PC-3 (cell line): ENCODE measurements at regions not wholly inside any gene's neighbourhood (a gene's known extent, or its start where the extent isn't known, plus 50 kb on each side); places are given as distances from the start of the nearest gene placed in this dataset.

Experiments
- ATAC-seq: fragments of 200-7000 bp; cut with Tn5 transposase; 2 replicates; pipeline ENCODE4 v1.9.1; 2020; ENCODE audit warnings: mild to moderate bottlenecking, moderate library complexity
- BruUV-seq: library from RNA; stranded (reverse); fragments of 400-500 nt; replicated peaks from 2 replicates; lab custom pipeline; 2021; lab: Mats Ljungman, UMichigan
- CTCF ChIA-PET: fragments of 300-600 bp; sonication (Branson Sonifier 250); formaldehyde crosslinking; loops from one replicate; lab custom pipeline; 2022; ENCODE audit warnings: antibody characterized with exemption; lab: Charles Lee
- POLR2A ChIA-PET: fragments of 300-600 bp; sonication (Branson Sonifier 250); formaldehyde crosslinking; loops from one replicate; lab custom pipeline; 2022; ENCODE audit warnings: antibody characterized with exemption; ENCODE audit not compliant: unreplicated experiment; lab: Charles Lee
- DNase-seq: peaks from one replicate; pipeline ENCODE4 v3.0.0-alpha.2; 2015
- H2AFZ ChIP-seq: fragments of 300-600 bp; sonication (generic); 2 replicates; pipeline ENCODE4 v1.6.0; 2016; ENCODE audit warnings: antibody characterized with exemption, low read length
- H3F3A ChIP-seq: fragments of 300-600 bp; sonication (generic); one replicate; pipeline ENCODE4 v1.6.0; 2017; ENCODE audit warnings: antibody characterized with exemption, low read length, control low read depth, mild to moderate bottlenecking; ENCODE audit not compliant: unreplicated experiment
- H3K27ac ChIP-seq: fragments of 300-600 bp; sonication (generic); 2 replicates; pipeline ENCODE4 v1.5.1; 2016; ENCODE audit warnings: mild to moderate bottlenecking, low read length
- H3K27me3 ChIP-seq: fragments of 300-600 bp; sonication (generic); 2 replicates; pipeline ENCODE4 v1.6.1; 2016; ENCODE audit warnings: low read length, mixed read lengths
- H3K36me3 ChIP-seq: fragments of 300-600 bp; sonication (generic); 2 replicates; pipeline ENCODE4 v1.6.1; 2016; ENCODE audit warnings: low read depth, mixed run types, low read length, mixed read lengths
- H3K4me1 ChIP-seq: fragments of 300-600 bp; sonication (generic); 2 replicates; pipeline ENCODE4 v1.5.1; 2016; ENCODE audit warnings: low read length; ENCODE audit not compliant: insufficient read depth
- H3K4me2 ChIP-seq: fragments of 300-600 bp; sonication (generic); 2 replicates; pipeline ENCODE4 v1.6.0; 2016; ENCODE audit warnings: low read length
- H3K4me3 ChIP-seq: fragments of 300-600 bp; sonication (generic); 2 replicates; pipeline ENCODE4 v1.5.1; 2016; ENCODE audit warnings: mild to moderate bottlenecking, low read length, mixed read lengths
- H3K79me2 ChIP-seq: fragments of 300-600 bp; sonication (generic); 2 replicates; pipeline ENCODE4 v1.6.1; 2017; ENCODE audit warnings: low read length, mixed read lengths
- H3K9ac ChIP-seq: fragments of 300-600 bp; sonication (generic); 2 replicates; pipeline ENCODE4 v1.6.0; 2016; ENCODE audit warnings: mild to moderate bottlenecking, low read length
- H3K9me2 ChIP-seq: fragments of 300-600 bp; sonication (generic); replicated peaks from 2 replicates; pipeline ENCODE4 v1.6.1; 2016; ENCODE audit warnings: mixed run types, low read length, mixed read lengths
- H3K9me3 ChIP-seq: fragments of 300-600 bp; sonication (generic); 2 replicates; pipeline ENCODE4 v1.6.1; 2016; ENCODE audit warnings: low read length, mixed read lengths
- H4K20me1 ChIP-seq: fragments of 300-600 bp; sonication (generic); 2 replicates; pipeline ENCODE4 v1.6.1; 2016; ENCODE audit warnings: low read length, mixed read lengths
- EZH2 ChIP-seq: fragments of 300-600 bp; sonication (generic); IDR thresholded peaks from one replicate; pipeline ENCODE4 v1.6.1; 2017; ENCODE audit warnings: antibody characterized with exemption, mild to moderate bottlenecking, low read length; ENCODE audit not compliant: unreplicated experiment
- EZH2phosphoT487 ChIP-seq: fragments of 300-600 bp; sonication (generic); IDR thresholded peaks from 2 replicates; pipeline ENCODE4 v1.6.1; 2018; ENCODE audit warnings: mild to moderate bottlenecking, antibody characterized with exemption, low read length, borderline replicate concordance
- intact Hi-C: fragments of 100-400 bp; cut with micrococcal nuclease; formaldehyde crosslinking; loops from 2 replicates; pipeline ENCODE4 v1.9.0; 2023
- TF ChIP-seq, protein P1 (sequence below): fragments of 300-600 bp; sonication (generic); conservative IDR thresholded peaks from 2 replicates; pipeline ENCODE4 v1.5.1; 2017; ENCODE audit warnings: antibody characterized with exemption, low read depth, mild to moderate bottlenecking, low read length

GRCh38 chr11:112404112-112404511 lies 143.5 kb upstream of the PLET1 start:
- ChIA-PET CTCF (no interaction called here), POLR2A (no interaction called here)
- Histone ChIP-seq H4K20me1 (no peaks in the 10 kb centered on the region), H3K9me3 (no peaks in the 10 kb centered on the region), H3K4me2 (no peak overlapping the region), H3K27ac (no peak overlapping the region), H3K79me2 (no peaks in the 10 kb centered on the region), H3F3A (no peaks in the 10 kb centered on the region), H3K4me3 (no peak overlapping the region), H3K27me3 (peaks cover 33% of the 10 kb centered on the region), H2AFZ (no peak overlapping the region), H3K9ac (no peak overlapping the region), H3K36me3 (no peaks in the 10 kb centered on the region), H3K9me2 (no peaks in the 10 kb centered on the region), H3K4me1 (no peaks in the 10 kb centered on the region)
- DNase-seq (no peak), ATAC-seq (no peak)
- TF ChIP-seq EZH2 (no peak), EZH2phosphoT487 (no peak)
- TF ChIP-seq, protein P1, sequence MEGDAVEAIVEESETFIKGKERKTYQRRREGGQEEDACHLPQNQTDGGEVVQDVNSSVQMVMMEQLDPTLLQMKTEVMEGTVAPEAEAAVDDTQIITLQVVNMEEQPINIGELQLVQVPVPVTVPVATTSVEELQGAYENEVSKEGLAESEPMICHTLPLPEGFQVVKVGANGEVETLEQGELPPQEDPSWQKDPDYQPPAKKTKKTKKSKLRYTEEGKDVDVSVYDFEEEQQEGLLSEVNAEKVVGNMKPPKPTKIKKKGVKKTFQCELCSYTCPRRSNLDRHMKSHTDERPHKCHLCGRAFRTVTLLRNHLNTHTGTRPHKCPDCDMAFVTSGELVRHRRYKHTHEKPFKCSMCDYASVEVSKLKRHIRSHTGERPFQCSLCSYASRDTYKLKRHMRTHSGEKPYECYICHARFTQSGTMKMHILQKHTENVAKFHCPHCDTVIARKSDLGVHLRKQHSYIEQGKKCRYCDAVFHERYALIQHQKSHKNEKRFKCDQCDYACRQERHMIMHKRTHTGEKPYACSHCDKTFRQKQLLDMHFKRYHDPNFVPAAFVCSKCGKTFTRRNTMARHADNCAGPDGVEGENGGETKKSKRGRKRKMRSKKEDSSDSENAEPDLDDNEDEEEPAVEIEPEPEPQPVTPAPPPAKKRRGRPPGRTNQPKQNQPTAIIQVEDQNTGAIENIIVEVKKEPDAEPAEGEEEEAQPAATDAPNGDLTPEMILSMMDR = no peak
- no TSS peak for BruUV-seq
- intact Hi-C loops = no loop called here

DNA sequence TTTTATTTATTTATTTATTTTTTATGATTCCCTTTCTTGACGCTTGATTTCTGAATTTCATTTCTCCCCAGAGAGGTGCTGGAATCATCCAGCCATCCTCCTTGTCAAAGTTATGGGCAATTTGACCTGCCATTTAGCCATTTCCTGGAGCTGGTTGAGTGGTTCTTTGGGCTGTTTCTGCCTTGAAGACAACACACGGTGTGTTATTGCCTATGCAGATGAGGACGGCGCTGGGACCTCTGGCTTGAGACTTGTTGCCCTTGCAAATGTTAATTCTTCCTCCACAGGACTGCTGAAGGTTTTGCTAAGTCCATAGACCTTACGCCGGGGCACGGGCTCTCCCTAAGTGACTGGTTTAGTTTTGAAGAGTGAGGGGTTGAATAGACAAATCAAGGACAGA lies 147.9 kb upstream of the PLET1 start:
- no peaks in the 10 kb centered on the region for H3K9me3 ChIP-seq
- H3K9ac ChIP-seq = no peak overlapping the region
- intact Hi-C loops = no loop called here
- no TSS peak for BruUV-seq
- no peaks in the 10 kb centered on the region for H3K79me2 ChIP-seq
- no peak overlapping the region for H3K27ac ChIP-seq
- no peak overlapping the region for H3K4me2 ChIP-seq
- H2AFZ ChIP-seq = no peak overlapping the region
- no peak for DNase-seq
- TF ChIP-seq, protein P1 = no peak
- TF ChIP-seq EZH2phosphoT487 = no peak
- TF ChIP-seq EZH2 = no peak
- POLR2A ChIA-PET = no interaction called here
- ATAC-seq = no peak
- no peaks in the 10 kb centered on the region for H3F3A ChIP-seq
- H3K27me3 ChIP-seq = peaks cover 37% of the 10 kb centered on the region; the same call in 1 of the 2 replicates
- H3K9me2 ChIP-seq = no peaks in the 10 kb centered on the region
- no peaks in the 10 kb centered on the region for H4K20me1 ChIP-seq
- H3K4me3 ChIP-seq = no peak overlapping the region
- CTCF ChIA-PET = no interaction called here
- H3K36me3 ChIP-seq = no peaks in the 10 kb centered on the region
- H3K4me1 ChIP-seq = no peaks in the 10 kb centered on the region

DNA sequence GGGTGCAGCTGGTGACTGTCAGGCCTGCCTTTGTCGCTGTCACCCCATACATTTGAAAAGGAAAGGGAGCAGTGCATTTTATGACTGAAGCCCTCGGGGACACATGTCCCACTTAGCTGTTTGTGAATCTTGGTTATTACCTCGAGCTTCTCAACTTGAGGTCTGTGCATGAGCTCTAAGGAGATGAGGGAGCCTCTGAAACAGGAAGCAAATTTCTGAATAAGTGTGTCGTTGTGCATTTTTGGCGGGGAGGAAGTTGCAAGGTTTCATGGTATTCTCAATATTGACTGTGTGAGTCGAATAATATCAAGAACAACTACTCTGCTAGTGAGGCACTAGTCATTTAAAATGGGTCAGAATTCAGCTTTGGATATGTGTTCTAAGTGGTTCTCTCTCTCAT lies 149.7 kb upstream of the PLET1 start:
- Histone ChIP-seq H3K36me3 (no peaks in the 10 kb centered on the region), H3K4me2 (no peak overlapping the region), H2AFZ (no peak overlapping the region), H3K4me1 (no peaks in the 10 kb centered on the region), H3K79me2 (no peaks in the 10 kb centered on the region), H3F3A (no peaks in the 10 kb centered on the region), H3K9ac (no peak overlapping the region), H4K20me1 (no peaks in the 10 kb centered on the region), H3K27me3 (peaks cover 37% of the 10 kb centered on the region; the same call in 1 of the 2 replicates), H3K9me2 (no peaks in the 10 kb centered on the region), H3K4me3 (no peak overlapping the region), H3K27ac (no peak overlapping the region), H3K9me3 (no peaks in the 10 kb centered on the region)
- POLR2A ChIA-PET = no interaction called here
- DNase-seq = no peak
- no peak for ATAC-seq
- intact Hi-C loops = no loop called here
- CTCF ChIA-PET = no interaction called here
- TF ChIP-seq EZH2 = no peak
- TF ChIP-seq, protein P1 = no peak
- no TSS peak for BruUV-seq
